Esophagus squamous epithelium (tissue), 4 donors: ENCODE measurements at regions not wholly inside any gene's neighbourhood (a gene's known extent, or its start where the extent isn't known, plus 50 kb on each side); places are given as distances from the start of the nearest gene placed in this dataset.

Experiments
- POLR2A ChIP-seq, 4 donors: fragments of 450-650 bp; IDR thresholded peaks; one replicate each; pipeline ENCODE4 v1.6.1; 2017; ENCODE audit warnings: antibody characterized with exemption in 4 of 4, mild to moderate bottlenecking in 4 of 4, moderate library complexity in 3 of 4
- TF ChIP-seq, protein P1 (sequence below), 6 experiments: fragments of 450-650 bp in 4 of 6; fragments of 200-600 bp in 2 of 6; sonication (generic) in 2 of 6; IDR thresholded peaks; one replicate each; pipeline ENCODE4 v1.5.1; 2016 to 2019; ENCODE audit warnings: antibody characterized with exemption in 6 of 6, mild to moderate bottlenecking in 4 of 6, moderate library complexity in 4 of 6

DNA sequence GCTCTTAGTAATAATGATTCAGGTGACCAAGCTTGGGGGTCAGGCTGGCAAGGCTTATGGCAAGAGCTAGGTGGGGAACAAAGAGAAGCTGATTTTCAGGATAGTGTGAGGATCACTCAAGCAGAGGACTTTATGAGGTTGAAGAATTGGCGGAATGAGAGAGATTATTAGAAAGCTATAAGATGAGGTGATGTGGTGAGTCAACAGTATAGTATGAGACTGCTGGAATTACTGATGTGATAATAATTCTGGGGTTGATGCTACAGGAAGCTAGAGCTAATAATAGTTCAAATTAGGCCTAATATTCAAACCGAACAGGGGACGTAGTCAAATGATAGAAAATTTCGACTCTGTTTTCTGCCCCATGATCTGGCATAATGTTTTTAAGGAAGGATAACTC is 2115.3 kb upstream of the PIK3C3 start:
- TF ChIP-seq, protein P1, sequence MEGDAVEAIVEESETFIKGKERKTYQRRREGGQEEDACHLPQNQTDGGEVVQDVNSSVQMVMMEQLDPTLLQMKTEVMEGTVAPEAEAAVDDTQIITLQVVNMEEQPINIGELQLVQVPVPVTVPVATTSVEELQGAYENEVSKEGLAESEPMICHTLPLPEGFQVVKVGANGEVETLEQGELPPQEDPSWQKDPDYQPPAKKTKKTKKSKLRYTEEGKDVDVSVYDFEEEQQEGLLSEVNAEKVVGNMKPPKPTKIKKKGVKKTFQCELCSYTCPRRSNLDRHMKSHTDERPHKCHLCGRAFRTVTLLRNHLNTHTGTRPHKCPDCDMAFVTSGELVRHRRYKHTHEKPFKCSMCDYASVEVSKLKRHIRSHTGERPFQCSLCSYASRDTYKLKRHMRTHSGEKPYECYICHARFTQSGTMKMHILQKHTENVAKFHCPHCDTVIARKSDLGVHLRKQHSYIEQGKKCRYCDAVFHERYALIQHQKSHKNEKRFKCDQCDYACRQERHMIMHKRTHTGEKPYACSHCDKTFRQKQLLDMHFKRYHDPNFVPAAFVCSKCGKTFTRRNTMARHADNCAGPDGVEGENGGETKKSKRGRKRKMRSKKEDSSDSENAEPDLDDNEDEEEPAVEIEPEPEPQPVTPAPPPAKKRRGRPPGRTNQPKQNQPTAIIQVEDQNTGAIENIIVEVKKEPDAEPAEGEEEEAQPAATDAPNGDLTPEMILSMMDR (IDR thresholded peaks at IDR 0.05): no peak
- TF ChIP-seq POLR2A (IDR thresholded peaks at IDR 0.05): no peak
